ENCODE measurements at regions not wholly inside any gene's neighbourhood (a gene's known extent, or its start where the extent isn't known, plus 50 kb on each side); places are given as distances from the start of the nearest gene placed in this dataset.

DNA sequence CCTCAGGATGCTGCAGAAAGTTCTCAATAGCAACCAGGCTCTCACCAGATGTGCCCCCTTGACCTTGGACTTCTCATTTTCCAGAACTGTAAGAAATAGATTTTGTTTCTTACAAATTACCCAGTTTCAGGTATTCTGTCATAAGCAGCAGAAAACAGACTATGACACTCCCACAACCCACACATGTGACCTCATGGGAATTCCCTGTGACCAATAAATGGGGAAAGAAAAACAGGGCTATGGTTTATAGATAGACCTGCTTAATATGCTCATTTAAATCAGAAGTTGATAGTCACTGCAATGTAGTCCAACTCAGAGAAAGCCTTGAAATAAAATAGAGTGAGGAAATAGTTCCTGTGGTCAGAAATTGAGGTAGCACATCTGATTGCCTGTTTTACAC, 380.9 kb upstream of the PTBP2 start:
- no peak for TF ChIP-seq ZSCAN4 (tag by site-specific recombination; IDR thresholded peaks at IDR 0.05)
- no peak for TF ChIP-seq ZNF280C (tag by site-specific recombination; IDR thresholded peaks at IDR 0.05)
- TF ChIP-seq ZNF311 (tag by site-specific recombination; IDR thresholded peaks at IDR 0.05; ENCODE audit: borderline replicate concordance), result no peak
- no peak for TF ChIP-seq ZNF18 (tag by site-specific recombination; IDR thresholded peaks at IDR 0.05)
- no peak for TF ChIP-seq ZNF76 (tag by site-specific recombination; IDR thresholded peaks at IDR 0.05; ENCODE audit: borderline replicate concordance, low read depth)
- TF ChIP-seq ZNF518A (tag by site-specific recombination; conservative IDR thresholded peaks at IDR 0.05; ENCODE audit: low read depth), result no peak
- no peak for TF ChIP-seq ZNF654 (tag by site-specific recombination; IDR thresholded peaks at IDR 0.05; ENCODE audit: low read depth)
- TF ChIP-seq ZNF626 (tag by site-specific recombination; IDR thresholded peaks at IDR 0.05), result no peak
- no peak for TF ChIP-seq ZNF560 (tag by site-specific recombination; IDR thresholded peaks at IDR 0.05; ENCODE audit: borderline replicate concordance)
- no peak for TF ChIP-seq ZNF155 (tag by site-specific recombination; IDR thresholded peaks at IDR 0.05)
- no peak for TF ChIP-seq ZNF473 (tag by site-specific recombination; IDR thresholded peaks at IDR 0.05)
- no peak for TF ChIP-seq ZNF248 (tag by site-specific recombination; IDR thresholded peaks at IDR 0.05)
- TF ChIP-seq BCL11A (tag by site-specific recombination; IDR thresholded peaks at IDR 0.05; ENCODE audit: low read depth), result no peak
- no peak for TF ChIP-seq ZNF747 (tag by site-specific recombination; IDR thresholded peaks at IDR 0.05)
- no peak for TF ChIP-seq ZNF341 (tag by site-specific recombination; IDR thresholded peaks at IDR 0.05; ENCODE audit: low read depth)
- ChIA-PET CTCF (no interaction called here), POLR2A (no interaction called here)
- Histone ChIP-seq H3K4me3 (ENCODE audit: low read depth, low read length) (no peak overlapping the region), H3K4me1 (ENCODE audit: control insufficient read depth, insufficient read depth, low read length) (no peaks in the 10 kb centered on the region), H3K9me3 (ENCODE audit: control insufficient read depth, insufficient read depth, low read depth, low read length) (no peaks in the 10 kb centered on the region), H3K27ac (ENCODE audit: extremely low read depth, low read depth, low read length) (no peak overlapping the region), H3K36me3 (ENCODE audit: control insufficient read depth in 2 of 2, insufficient read depth in 1 of 2, low read length in 2 of 2) (no peaks in the 10 kb centered on the region)

DNA sequence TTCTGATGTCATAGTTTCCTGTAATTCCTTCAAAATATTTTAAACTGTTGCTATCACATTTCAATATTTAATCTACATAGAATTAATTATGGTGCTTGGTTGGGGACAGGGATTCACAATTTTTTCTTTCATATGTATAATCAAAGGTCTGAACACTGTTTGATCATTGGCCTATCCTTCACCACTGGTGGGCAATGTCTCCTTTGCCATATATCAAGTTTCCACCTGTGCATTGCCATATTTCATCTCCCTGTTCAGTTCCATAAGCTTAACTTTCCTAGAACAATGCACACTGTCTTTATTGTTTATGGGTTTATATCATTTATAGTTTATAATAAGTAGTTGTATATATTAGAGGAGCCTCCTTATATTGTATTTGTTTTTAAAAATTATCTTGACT, 374.9 kb upstream of the PTBP2 start:
- Histone ChIP-seq H3K4me3 (ENCODE audit: low read depth, low read length) (no peak overlapping the region), H3K27ac (ENCODE audit: extremely low read depth, low read depth, low read length) (no peak overlapping the region), H3K36me3 (ENCODE audit: control insufficient read depth in 2 of 2, insufficient read depth in 1 of 2, low read length in 2 of 2) (no peaks in the 10 kb centered on the region), H3K4me1 (ENCODE audit: control insufficient read depth, insufficient read depth, low read length) (no peaks in the 10 kb centered on the region), H3K9me3 (ENCODE audit: control insufficient read depth, insufficient read depth, low read depth, low read length) (no peaks in the 10 kb centered on the region)
- ChIA-PET POLR2A (no interaction called here), CTCF (interaction anchor here (0.5 to 0.6 kb wide), 2 partner anchors 607 to 610 kb away, joined by 3 read pairs; no protein-coding TSS in a partner anchor)
- no peak for TF ChIP-seq ZNF2 (tag by site-specific recombination; IDR thresholded peaks at IDR 0.05)

All from HEK293 (cell line).